ENCODE measurements at regions not wholly inside any gene's neighbourhood (a gene's known extent, or its start where the extent isn't known, plus 50 kb on each side); places are given as distances from the start of the nearest gene placed in this dataset.

DNA sequence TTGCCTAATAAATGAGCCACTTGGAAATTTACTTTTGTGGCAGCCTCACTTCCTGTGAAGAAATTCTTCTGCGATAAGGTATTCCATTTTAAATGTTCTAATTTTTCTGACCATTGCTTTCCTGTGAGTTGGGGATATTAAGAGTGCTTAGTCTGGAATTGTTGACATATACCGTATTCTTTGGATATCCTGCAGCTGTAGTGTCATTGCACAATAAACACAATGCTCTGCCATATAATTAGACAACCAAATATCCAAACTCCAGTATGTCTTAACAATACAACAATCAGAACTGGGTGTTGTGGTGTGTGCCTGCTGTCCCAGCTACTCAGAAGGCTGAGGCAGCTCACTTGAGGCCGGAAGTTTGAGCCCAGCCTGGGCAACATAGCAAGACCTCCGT is 99.4 kb downstream of the LUZP4 start:
- TF ChIP-seq FOXM1 (IDR thresholded peaks at IDR 0.05; ENCODE audit: borderline replicate concordance, low read depth) (no peak), RAD21 (IDR thresholded peaks at IDR 0.05; ENCODE audit: low read depth) (no peak), EP300 (IDR thresholded peaks at IDR 0.05; ENCODE audit: borderline replicate concordance) (no peak), CREB1 (IDR thresholded peaks at IDR 0.05; ENCODE audit: low read depth) (no peak), YY1 (IDR thresholded peaks at IDR 0.05; ENCODE audit: low read depth) (no peak), EGR1 (IDR thresholded peaks at IDR 0.05) (no peak), NFIC (IDR thresholded peaks at IDR 0.05) (no peak), ZBTB7A (IDR thresholded peaks at IDR 0.05; ENCODE audit: low read depth) (no peak), TAF1 (IDR thresholded peaks at IDR 0.05; ENCODE audit: low read depth) (no peak), MAX (IDR thresholded peaks at IDR 0.05) (no peak), CEBPB (IDR thresholded peaks at IDR 0.05) (no peak), TCF12 (IDR thresholded peaks at IDR 0.05; ENCODE audit: low read depth) (no peak), USF1 (IDR thresholded peaks at IDR 0.05) (no peak), TEAD4 (IDR thresholded peaks at IDR 0.05) (no peak)
- TF ChIP-seq, protein P1, sequence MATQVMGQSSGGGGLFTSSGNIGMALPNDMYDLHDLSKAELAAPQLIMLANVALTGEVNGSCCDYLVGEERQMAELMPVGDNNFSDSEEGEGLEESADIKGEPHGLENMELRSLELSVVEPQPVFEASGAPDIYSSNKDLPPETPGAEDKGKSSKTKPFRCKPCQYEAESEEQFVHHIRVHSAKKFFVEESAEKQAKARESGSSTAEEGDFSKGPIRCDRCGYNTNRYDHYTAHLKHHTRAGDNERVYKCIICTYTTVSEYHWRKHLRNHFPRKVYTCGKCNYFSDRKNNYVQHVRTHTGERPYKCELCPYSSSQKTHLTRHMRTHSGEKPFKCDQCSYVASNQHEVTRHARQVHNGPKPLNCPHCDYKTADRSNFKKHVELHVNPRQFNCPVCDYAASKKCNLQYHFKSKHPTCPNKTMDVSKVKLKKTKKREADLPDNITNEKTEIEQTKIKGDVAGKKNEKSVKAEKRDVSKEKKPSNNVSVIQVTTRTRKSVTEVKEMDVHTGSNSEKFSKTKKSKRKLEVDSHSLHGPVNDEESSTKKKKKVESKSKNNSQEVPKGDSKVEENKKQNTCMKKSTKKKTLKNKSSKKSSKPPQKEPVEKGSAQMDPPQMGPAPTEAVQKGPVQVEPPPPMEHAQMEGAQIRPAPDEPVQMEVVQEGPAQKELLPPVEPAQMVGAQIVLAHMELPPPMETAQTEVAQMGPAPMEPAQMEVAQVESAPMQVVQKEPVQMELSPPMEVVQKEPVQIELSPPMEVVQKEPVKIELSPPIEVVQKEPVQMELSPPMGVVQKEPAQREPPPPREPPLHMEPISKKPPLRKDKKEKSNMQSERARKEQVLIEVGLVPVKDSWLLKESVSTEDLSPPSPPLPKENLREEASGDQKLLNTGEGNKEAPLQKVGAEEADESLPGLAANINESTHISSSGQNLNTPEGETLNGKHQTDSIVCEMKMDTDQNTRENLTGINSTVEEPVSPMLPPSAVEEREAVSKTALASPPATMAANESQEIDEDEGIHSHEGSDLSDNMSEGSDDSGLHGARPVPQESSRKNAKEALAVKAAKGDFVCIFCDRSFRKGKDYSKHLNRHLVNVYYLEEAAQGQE (IDR thresholded peaks at IDR 0.05; ENCODE audit: low read depth): no peak

GRCh38 chrX:115390078-115390477 is 100.6 kb downstream of the LUZP4 start:
- TF ChIP-seq USF1 (IDR thresholded peaks at IDR 0.05): no peak
- no peak for TF ChIP-seq TAF1 (IDR thresholded peaks at IDR 0.05; ENCODE audit: low read depth)
- TF ChIP-seq MAX (IDR thresholded peaks at IDR 0.05): no peak
- 0 out of 2 replicates have a peak, but pooled peaks have one; percentile 11 for TF ChIP-seq TEAD4 (IDR thresholded peaks at IDR 0.05)

DNA sequence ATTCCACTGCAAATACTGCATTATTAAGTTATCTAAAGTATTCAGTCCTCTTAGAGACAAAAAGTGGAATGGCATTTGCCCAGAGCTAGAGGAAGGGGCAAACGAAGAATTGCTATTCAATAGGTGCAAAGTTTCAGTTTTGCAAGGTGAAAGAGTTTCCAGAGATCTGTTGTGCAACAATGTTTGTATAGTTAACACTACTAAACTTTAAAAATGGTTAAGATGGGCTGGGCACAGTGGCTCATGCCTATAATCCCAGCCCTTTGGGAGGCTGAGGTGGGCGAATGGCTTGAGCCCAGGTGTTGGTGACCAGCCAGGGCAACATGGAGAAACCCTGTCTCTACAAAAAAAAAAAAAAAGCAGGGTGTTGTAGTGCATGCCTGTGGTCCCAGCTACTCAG is 102.5 kb downstream of the LUZP4 start:
- TF ChIP-seq ZBTB7A (IDR thresholded peaks at IDR 0.05; ENCODE audit: low read depth): no peak

DNA sequence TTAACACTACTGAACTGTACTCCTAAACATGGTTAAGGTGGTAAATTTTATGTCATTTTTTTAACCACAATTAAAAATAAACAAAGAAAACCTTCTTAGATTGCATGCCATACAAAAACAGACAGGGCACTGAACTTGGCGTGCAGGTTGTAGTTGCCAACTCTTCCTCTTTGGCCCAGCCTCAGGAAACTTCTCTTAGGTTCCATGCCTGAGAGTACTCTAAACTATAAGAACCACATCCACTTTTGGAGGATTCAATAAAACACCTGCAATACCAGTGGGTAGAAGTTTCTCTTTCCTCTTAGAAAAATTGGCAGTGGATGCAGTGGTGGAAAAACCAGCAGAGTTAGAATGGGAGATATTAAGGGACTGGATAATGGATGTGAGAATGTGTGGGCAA is 103.4 kb downstream of the LUZP4 start:
- no peak for TF ChIP-seq FOXM1 (IDR thresholded peaks at IDR 0.05; ENCODE audit: borderline replicate concordance, low read depth)
- TF ChIP-seq MAX (IDR thresholded peaks at IDR 0.05): no peak

DNA sequence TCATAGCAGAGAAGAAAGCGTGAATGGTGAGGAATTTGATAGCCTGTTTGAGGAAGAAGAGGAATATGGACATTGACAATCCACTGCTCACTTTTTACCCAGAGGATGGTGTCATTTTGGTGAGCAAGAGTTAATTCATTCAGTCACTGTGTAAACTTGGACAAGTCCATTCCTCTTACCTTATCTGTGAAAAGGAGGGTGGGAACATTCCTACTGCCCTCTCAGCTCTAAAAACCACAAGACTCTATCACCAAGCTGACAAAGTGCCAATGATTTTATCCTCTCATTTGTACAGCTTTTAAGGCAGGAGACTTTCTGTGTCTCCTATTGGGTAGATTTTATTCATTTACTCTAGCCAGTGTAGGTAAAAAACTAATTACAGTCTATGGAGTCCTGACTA is 103.8 kb downstream of the LUZP4 start:
- TF ChIP-seq ZBTB7A (IDR thresholded peaks at IDR 0.05; ENCODE audit: low read depth) (no peak), TEAD4 (IDR thresholded peaks at IDR 0.05) (peak; percentile 43; the same call in 1 of the 2 replicates)

- no peak for TF ChIP-seq TAF1 (IDR thresholded peaks at IDR 0.05; ENCODE audit: low read depth)
- no peak for TF ChIP-seq ZBTB7A (IDR thresholded peaks at IDR 0.05; ENCODE audit: low read depth)
- TF ChIP-seq CREB1 (IDR thresholded peaks at IDR 0.05; ENCODE audit: low read depth): no peak
- TF ChIP-seq USF1 (IDR thresholded peaks at IDR 0.05): no peak
- TF ChIP-seq YY1 (IDR thresholded peaks at IDR 0.05; ENCODE audit: low read depth): no peak
- TF ChIP-seq FOXM1 (IDR thresholded peaks at IDR 0.05; ENCODE audit: borderline replicate concordance, low read depth): no peak
- no peak for TF ChIP-seq TEAD4 (IDR thresholded peaks at IDR 0.05)
- TF ChIP-seq EGR1 (IDR thresholded peaks at IDR 0.05): no peak
- no peak for TF ChIP-seq RAD21 (IDR thresholded peaks at IDR 0.05; ENCODE audit: low read depth)
- TF ChIP-seq TCF12 (IDR thresholded peaks at IDR 0.05; ENCODE audit: low read depth): no peak
These were observed 109.8 kb downstream of the LUZP4 start for GRCh38 chrX:115399306-115399705.

DNA sequence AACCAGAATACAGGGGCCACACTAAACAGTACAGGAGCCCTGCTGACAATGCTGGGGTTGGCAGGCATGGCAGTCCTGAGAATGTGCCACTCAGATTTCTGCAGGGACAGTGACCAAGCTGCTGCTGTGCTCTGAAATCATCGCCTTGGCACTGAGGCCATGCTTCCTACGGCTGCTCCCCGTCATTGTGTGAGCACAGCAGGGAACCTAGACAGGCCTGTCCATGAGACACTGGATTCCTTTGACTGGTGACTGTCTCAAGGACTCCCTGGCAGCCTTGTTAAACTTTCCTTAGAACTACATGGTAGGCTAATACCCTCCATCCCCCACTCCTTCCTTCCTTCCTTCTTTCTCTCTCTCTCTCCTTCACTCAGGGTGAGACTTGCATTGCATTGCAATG is 111.4 kb downstream of the LUZP4 start:
- TF ChIP-seq USF1 (IDR thresholded peaks at IDR 0.05): no peak
- TF ChIP-seq RAD21 (IDR thresholded peaks at IDR 0.05; ENCODE audit: low read depth): no peak
- peak; percentile 56 for TF ChIP-seq NFIC (IDR thresholded peaks at IDR 0.05)
- 0 out of 2 replicates have a peak, but pooled peaks have one; percentile 14 for TF ChIP-seq TEAD4 (IDR thresholded peaks at IDR 0.05)
- no peak for TF ChIP-seq CREB1 (IDR thresholded peaks at IDR 0.05; ENCODE audit: low read depth)
- no peak for TF ChIP-seq CEBPB (IDR thresholded peaks at IDR 0.05)
- TF ChIP-seq, protein P1 (IDR thresholded peaks at IDR 0.05; ENCODE audit: low read depth): no peak
- no peak for TF ChIP-seq ZBTB7A (IDR thresholded peaks at IDR 0.05; ENCODE audit: low read depth)
- TF ChIP-seq TAF1 (IDR thresholded peaks at IDR 0.05; ENCODE audit: low read depth): no peak
- no peak for TF ChIP-seq EGR1 (IDR thresholded peaks at IDR 0.05)
- TF ChIP-seq MAX (IDR thresholded peaks at IDR 0.05): no peak
- TF ChIP-seq TCF12 (IDR thresholded peaks at IDR 0.05; ENCODE audit: low read depth): peak; percentile 45
- TF ChIP-seq YY1 (IDR thresholded peaks at IDR 0.05; ENCODE audit: low read depth): no peak
- no peak for TF ChIP-seq FOXM1 (IDR thresholded peaks at IDR 0.05; ENCODE audit: borderline replicate concordance, low read depth)
- TF ChIP-seq EP300 (IDR thresholded peaks at IDR 0.05; ENCODE audit: borderline replicate concordance): peak; percentile 55; the same call in 1 of the 2 replicates
